ENCODE measurements at regions not wholly inside any gene's neighbourhood (a gene's known extent, or its start where the extent isn't known, plus 50 kb on each side); places are given as distances from the start of the nearest gene placed in this dataset.

- DNase-seq (ENCODE audit: low read depth in 4 of 4, low spot score in 2 of 4), result no peak
These were observed 423.8 kb upstream of the NRP1 start for GRCh38 chr10:33758299-33758698.

GRCh38 chr10:33754052-33754451, 419.6 kb upstream of the NRP1 start:
- no peak for DNase-seq (ENCODE audit: low read depth in 4 of 4, low spot score in 2 of 4)

DNA sequence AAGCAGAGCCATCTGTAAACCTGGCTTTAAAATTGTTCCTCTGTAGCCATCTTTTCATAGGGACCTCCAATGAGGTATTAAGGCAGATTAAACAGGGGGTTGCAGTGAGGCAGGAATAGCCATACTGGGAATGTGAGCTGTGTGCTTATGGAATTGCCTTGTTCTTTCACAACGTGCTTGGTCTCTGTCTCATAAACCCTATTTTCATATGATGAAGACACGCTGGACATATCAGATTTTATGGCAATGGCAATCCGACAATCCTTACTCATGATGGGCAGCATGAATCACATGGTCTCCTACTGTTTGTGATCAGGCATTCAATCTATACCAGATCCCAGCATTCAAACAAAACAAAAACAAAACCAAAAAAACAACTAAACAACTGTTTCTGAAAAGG, 418.9 kb upstream of the NRP1 start:
- DNase-seq (ENCODE audit: low read depth in 4 of 4, low spot score in 2 of 4), result no peak

DNA sequence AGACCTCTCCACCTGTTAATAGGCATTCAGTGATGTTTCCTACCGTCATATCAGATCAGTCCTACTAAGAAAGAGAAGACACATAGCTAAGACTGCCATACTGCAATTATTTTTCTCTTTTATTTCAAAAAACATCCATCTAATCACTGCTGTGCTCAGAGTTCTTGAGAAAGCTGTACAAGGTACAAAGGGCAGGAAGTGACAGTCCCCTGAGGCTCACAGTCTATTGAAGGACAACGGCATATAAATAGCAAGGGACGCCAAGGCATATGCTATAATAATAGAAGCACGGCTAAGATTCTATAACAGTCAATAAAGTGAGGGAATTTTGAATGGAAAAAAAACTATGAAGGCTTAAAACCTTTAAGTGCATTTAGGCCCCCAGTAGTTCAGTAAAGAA, 415.3 kb upstream of the NRP1 start:
- DNase-seq (ENCODE audit: low read depth in 4 of 4, low spot score in 2 of 4), result no peak

GRCh38 chr10:33749067-33749735, 414.7 kb upstream of the NRP1 start:
- DNase-seq (ENCODE audit: low read depth in 4 of 4, low spot score in 2 of 4), result no peak

GRCh38 chr10:33746836-33747268, 412.4 kb upstream of the NRP1 start:
- DNase-seq (ENCODE audit: low read depth in 4 of 4, low spot score in 2 of 4), result no peak

DNA sequence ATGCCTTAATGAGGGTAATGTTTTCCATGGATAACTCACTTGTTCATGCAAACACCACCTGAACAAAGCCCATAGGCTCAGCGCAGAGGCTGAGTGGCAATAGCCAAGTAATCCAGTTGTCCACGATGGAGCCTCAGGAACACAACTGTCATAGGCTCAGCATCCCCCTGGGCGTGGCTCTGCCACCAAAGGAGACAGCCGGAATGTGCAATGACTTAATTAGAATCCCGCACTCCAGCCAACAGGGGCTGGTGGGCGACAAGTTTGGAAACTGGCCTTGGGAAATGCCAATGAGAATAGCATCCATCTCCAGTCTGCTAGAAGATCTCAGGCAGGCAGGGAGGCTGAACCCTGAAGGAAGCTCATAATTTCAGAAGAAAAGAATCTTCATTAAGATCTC, 411.7 kb upstream of the NRP1 start:
- DNase-seq (ENCODE audit: low read depth in 4 of 4, low spot score in 2 of 4), result no peak

GRCh38 chr10:33743429-33743857, 409.0 kb upstream of the NRP1 start:
- DNase-seq (ENCODE audit: low read depth in 4 of 4, low spot score in 2 of 4), result no peak

GRCh38 chr10:33739031-33739430, 404.6 kb upstream of the NRP1 start:
- no peak for DNase-seq (ENCODE audit: low read depth in 4 of 4, low spot score in 2 of 4)

- no peak for DNase-seq (ENCODE audit: low read depth in 4 of 4, low spot score in 2 of 4)
These were observed 401.0 kb upstream of the NRP1 start for GRCh38 chr10:33735464-33735923.

GRCh38 chr10:33734393-33735155, 400.1 kb upstream of the NRP1 start:
- no peak for DNase-seq (ENCODE audit: low read depth in 4 of 4, low spot score in 2 of 4)

DNA sequence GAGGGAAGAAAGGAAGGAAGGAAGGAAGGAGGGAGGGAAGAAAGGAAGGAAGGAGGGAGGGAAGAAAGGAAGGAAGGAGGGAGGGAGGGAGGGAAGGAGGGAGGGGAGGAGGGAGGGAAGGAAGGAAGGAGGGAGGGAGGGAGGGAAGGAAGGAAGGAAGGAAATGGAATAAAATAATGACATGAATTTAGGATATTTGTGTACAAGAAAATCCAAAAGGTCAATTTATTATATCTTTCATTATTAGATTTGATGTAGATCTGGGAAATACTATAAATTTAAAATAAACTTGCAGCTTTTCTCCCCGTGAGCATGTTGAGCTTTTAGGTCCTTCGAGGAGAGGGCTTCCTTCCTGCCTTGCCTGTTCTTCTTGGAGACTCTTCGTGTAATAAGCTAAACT, 398.6 kb upstream of the NRP1 start:
- DNase-seq (ENCODE audit: low read depth in 4 of 4, low spot score in 2 of 4), result no peak

GRCh38 chr10:33732161-33732680, 397.8 kb upstream of the NRP1 start:
- no peak for DNase-seq (ENCODE audit: low read depth in 4 of 4, low spot score in 2 of 4)

GRCh38 chr10:33731322-33731721, 396.9 kb upstream of the NRP1 start:
- DNase-seq (ENCODE audit: low read depth in 4 of 4, low spot score in 2 of 4), result no peak

GRCh38 chr10:33725430-33725829, 391.0 kb upstream of the NRP1 start:
- no peak for DNase-seq (ENCODE audit: low read depth in 4 of 4, low spot score in 2 of 4)

- no peak for DNase-seq (ENCODE audit: low read depth in 4 of 4, low spot score in 2 of 4)
These were observed 388.7 kb upstream of the NRP1 start for GRCh38 chr10:33723181-33723580.

GRCh38 chr10:33722067-33722466, 387.6 kb upstream of the NRP1 start:
- no peak for DNase-seq (ENCODE audit: low read depth in 4 of 4, low spot score in 2 of 4)

DNA sequence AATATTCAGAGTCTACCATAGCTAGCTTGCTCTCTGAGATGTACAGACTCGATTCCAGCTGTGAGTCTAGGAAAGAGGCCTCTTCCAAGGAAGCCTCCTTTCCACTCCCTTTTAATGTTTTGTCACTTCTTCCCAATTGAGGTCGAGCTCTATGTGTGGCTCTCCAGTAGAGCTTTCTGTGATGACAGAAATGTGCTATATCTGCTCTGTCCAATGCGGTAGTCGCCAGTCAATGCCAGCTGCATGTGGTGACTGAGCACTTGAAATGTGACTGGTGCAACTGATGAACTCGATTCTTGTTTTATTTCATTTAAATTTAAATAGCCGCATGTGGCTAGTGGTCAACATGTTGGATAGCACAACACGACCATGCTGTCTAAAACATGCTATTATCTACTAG, 387.0 kb upstream of the NRP1 start:
- DNase-seq (ENCODE audit: low read depth in 4 of 4, low spot score in 2 of 4), result no peak

- no peak for DNase-seq (ENCODE audit: low read depth in 4 of 4, low spot score in 2 of 4)
These were observed 385.7 kb upstream of the NRP1 start for GRCh38 chr10:33720161-33720560.

DNA sequence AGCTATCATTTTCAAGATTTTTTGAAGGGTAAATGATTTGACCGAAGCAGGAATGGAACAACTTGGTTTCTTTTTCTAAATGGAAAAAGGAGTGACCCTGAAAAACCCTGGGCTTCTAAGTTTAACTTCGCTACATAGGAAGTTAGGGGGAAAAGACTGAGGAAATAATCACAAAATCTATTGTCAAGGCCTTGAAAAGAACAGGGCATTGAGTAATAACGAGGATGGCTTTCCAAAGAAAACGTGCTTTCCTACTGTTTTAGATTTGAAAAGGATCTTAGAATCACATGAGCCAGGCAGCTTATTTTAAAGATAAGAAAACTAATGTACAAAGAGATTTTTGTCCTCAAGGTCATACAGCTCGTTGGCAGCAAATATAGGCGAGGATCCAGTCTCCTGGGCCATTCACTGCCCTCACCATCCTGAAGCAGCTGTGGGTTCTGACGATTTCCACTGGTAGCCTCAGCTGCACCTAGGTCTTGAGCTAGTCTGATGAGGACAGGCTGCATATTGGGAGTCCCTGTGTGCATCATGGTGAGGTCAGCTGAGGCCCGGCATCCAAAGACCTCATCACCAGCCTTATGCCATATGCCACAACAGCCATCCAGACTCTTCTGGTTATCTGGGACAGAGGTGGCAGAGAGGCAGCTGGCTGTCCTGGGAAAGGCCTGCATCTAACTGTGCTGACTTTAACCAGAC, 384.7 kb upstream of the NRP1 start:
- no peak for DNase-seq (ENCODE audit: low read depth in 4 of 4, low spot score in 2 of 4)

DNA sequence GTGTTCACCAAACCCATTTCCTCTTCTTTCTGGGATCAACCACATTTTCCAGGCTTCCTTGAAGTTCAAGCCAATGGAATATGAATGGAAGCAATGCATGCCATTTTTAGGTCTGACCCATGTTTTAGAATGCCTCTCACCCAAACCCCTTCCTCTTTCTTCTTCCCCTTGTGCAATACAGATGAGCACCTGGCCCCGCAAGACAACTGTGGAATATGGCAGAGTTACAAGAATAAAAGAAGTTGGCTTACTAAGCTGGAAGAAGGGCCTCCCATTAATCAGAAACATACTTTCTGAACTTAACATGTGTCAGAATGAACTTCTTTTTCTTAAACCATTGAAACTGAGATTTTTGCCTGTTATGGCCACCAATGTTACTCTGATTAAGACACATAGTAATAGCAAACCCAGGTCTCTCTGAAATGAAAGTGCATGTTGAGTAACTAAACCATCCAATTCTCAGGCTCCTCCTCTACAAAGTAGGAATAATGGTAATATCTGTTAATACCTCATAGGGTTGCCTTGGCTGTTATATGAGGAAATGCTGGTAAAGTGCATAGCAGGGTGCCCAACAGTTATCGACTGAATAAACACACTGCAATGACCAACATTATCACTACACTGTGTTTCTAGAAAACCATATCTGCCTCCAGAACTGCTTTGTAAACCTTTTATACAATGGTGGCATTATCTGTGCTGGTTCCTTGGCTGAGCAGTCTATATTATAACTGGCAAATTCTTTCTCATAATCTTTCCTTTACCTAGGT, 382.2 kb upstream of the NRP1 start:
- DNase-seq (ENCODE audit: low read depth in 4 of 4, low spot score in 2 of 4), result no peak

Data from left renal cortex interstitium (tissue), 4 donors.